NAMALWA (cell line): ENCODE measurements at regions not wholly inside any gene's neighbourhood (a gene's known extent, or its start where the extent isn't known, plus 50 kb on each side); places are given as distances from the start of the nearest gene placed in this dataset.

ENCODE experiments used
- DNase-seq: peaks from one replicate; pipeline ENCODE4 v3.0.0-alpha.2; 2015; ENCODE audit warnings: low spot score

- DNase-seq: no peak
These were observed 51.1 kb upstream of the ATP10B start for GRCh38 chr5:160903076-160903475.
